CD4-positive, alpha-beta memory T cell (primary cell): ENCODE measurements at regions not wholly inside any gene's neighbourhood (a gene's known extent, or its start where the extent isn't known, plus 50 kb on each side); places are given as distances from the start of the nearest gene placed in this dataset.

Source experiments
- CTCF ChIA-PET: fragments of 350-600 bp; sonication (Branson Sonifier 250); formaldehyde crosslinking; loops from one replicate; lab custom pipeline; 2021; ENCODE audit warnings: inconsistent platforms; ENCODE audit not compliant: partially characterized antibody; lab: Charles Lee
- POLR2A ChIA-PET: fragments of 350-600 bp; sonication (Branson Sonifier 250); formaldehyde crosslinking; loops from one replicate; lab custom pipeline; 2021; ENCODE audit not compliant: partially characterized antibody; lab: Charles Lee
- DNase-seq, 5 donors: peaks; one replicate each; pipeline versions ENCODE4 v3.0.0 to v3.0.0-alpha.2; 2020 to 2022; ENCODE audit warnings: mixed read lengths in 1 of 5
- H3K27ac ChIP-seq: one replicate; pipeline ENCODE4 v1.7.0; 2013; ENCODE audit warnings: low read depth, low read length
- H3K27me3 ChIP-seq: 2 replicates; pipeline ENCODE4 v1.7.0; 2013; ENCODE audit warnings: mild to moderate bottlenecking, low read length, moderate library complexity; ENCODE audit not compliant: insufficient read depth
- H3K36me3 ChIP-seq: 2 replicates; pipeline ENCODE4 v1.7.0; 2013; ENCODE audit warnings: mild to moderate bottlenecking, low read length, moderate library complexity; ENCODE audit not compliant: insufficient read depth
- H3K4me1 ChIP-seq: 2 replicates; pipeline ENCODE4 v1.7.0; 2013; ENCODE audit warnings: mild to moderate bottlenecking, low read length, moderate library complexity; ENCODE audit not compliant: insufficient read depth
- H3K4me3 ChIP-seq, 2 donors: one replicate each; pipeline ENCODE4 v1.7.0; 2013; ENCODE audit warnings: low read length in 2 of 2, mild to moderate bottlenecking in 1 of 2
- H3K9me3 ChIP-seq, 2 donors: one replicate each; pipeline ENCODE4 v1.7.0; 2013; ENCODE audit warnings: low read length in 2 of 2, control low read depth in 1 of 2; ENCODE audit not compliant: control insufficient read depth in 1 of 2
- H3K27ac Mint-ChIP-seq, 7 donors: one replicate each; pipeline ENCODE4 v1.8.0; 2020 to 2021; ENCODE audit warnings: mixed read lengths in 7 of 7, mild to moderate bottlenecking in 6 of 7, inconsistent platforms in 3 of 7, moderate library complexity in 3 of 7
- H3K27me3 Mint-ChIP-seq, 2 donors: one replicate each; pipeline ENCODE4 v1.8.0; 2020 to 2021; ENCODE audit warnings: mixed read lengths in 2 of 2
- H3K36me3 Mint-ChIP-seq, 2 donors: one replicate each; pipeline ENCODE4 v1.8.0; 2020 to 2021; ENCODE audit warnings: mixed read lengths in 2 of 2, inconsistent platforms in 1 of 2, mild to moderate bottlenecking in 1 of 2
- H3K4me1 Mint-ChIP-seq, 4 donors: one replicate each; pipeline ENCODE4 v1.8.0; 2020 to 2021; ENCODE audit warnings: mixed read lengths in 4 of 4, mild to moderate bottlenecking in 1 of 4
- H3K4me3 Mint-ChIP-seq, 8 donors: one replicate each; pipeline ENCODE4 v1.8.0; 2020 to 2021; ENCODE audit warnings: mixed read lengths in 8 of 8, mild to moderate bottlenecking in 7 of 8, moderate library complexity in 6 of 8, inconsistent platforms in 3 of 8
- H3K9me3 Mint-ChIP-seq, 8 donors: one replicate each; pipeline ENCODE4 v1.8.0; 2020 to 2021; ENCODE audit warnings: mixed read lengths in 8 of 8, mild to moderate bottlenecking in 5 of 8, inconsistent platforms in 3 of 8, moderate library complexity in 1 of 8
- intact Hi-C: fragments of 100-400 bp; cut with micrococcal nuclease; formaldehyde crosslinking; loops from one replicate; pipeline ENCODE4 v1.15.1; 2023

- no peaks in the 10 kb centered on the region for H3K9me3 Mint-ChIP-seq
- H3K4me1 ChIP-seq, result no peaks in the 10 kb centered on the region
- CTCF ChIA-PET, result no interaction called here
- no peak overlapping the region for H3K4me3 ChIP-seq
- no peak overlapping the region for H3K27ac ChIP-seq
- no peaks in the 10 kb centered on the region for H3K27me3 ChIP-seq
- H3K9me3 ChIP-seq, result no peaks in the 10 kb centered on the region
- H3K36me3 Mint-ChIP-seq, result no peaks in the 10 kb centered on the region
- H3K36me3 ChIP-seq, result no peaks in the 10 kb centered on the region
- H3K4me3 Mint-ChIP-seq, result no peak overlapping the region
- no peak for DNase-seq
- peaks cover 0 to 1% of the 10 kb centered on the region in 2 donors for H3K27me3 Mint-ChIP-seq
- no peaks in the 10 kb centered on the region for H3K4me1 Mint-ChIP-seq
- intact Hi-C loops, result no loop called here
- H3K27ac Mint-ChIP-seq, result no peak overlapping the region
- POLR2A ChIA-PET, result no interaction called here
These were observed 97.3 kb downstream of the PSMG1 start for GRCh38 chr21:39085843-39086405.

- Mint-ChIP-seq H3K4me1 (no peaks in the 10 kb centered on the region), H3K9me3 (no peaks in the 10 kb centered on the region), H3K27me3 (peaks cover 0 to 1% of the 10 kb centered on the region in 2 donors), H3K27ac (no peak overlapping the region), H3K36me3 (no peaks in the 10 kb centered on the region), H3K4me3 (no peak overlapping the region)
- Histone ChIP-seq H3K4me1 (no peaks in the 10 kb centered on the region), H3K27me3 (no peaks in the 10 kb centered on the region), H3K36me3 (no peaks in the 10 kb centered on the region), H3K9me3 (no peaks in the 10 kb centered on the region), H3K27ac (no peak overlapping the region), H3K4me3 (no peak overlapping the region)
- POLR2A ChIA-PET, result no interaction called here
- CTCF ChIA-PET, result no interaction called here
- intact Hi-C loops, result no loop called here
- no peak for DNase-seq
These were observed 98.1 kb downstream of the PSMG1 start for GRCh38 chr21:39084979-39085729.

GRCh38 chr21:39084073-39084472, 99.2 kb downstream of the PSMG1 start:
- Histone ChIP-seq H3K4me3 (no peak overlapping the region), H3K27me3 (no peaks in the 10 kb centered on the region), H3K27ac (no peak overlapping the region), H3K9me3 (no peaks in the 10 kb centered on the region), H3K4me1 (no peaks in the 10 kb centered on the region), H3K36me3 (no peaks in the 10 kb centered on the region)
- Mint-ChIP-seq H3K36me3 (no peaks in the 10 kb centered on the region), H3K27me3 (peaks cover 2 to 6% of the 10 kb centered on the region in 2 donors), H3K4me3 (no peak overlapping the region), H3K4me1 (no peaks in the 10 kb centered on the region), H3K27ac (no peak overlapping the region), H3K9me3 (no peaks in the 10 kb centered on the region)
- intact Hi-C loops, result no loop called here
- ChIA-PET POLR2A (no interaction called here), CTCF (no interaction called here)
- DNase-seq, result no peak

GRCh38 chr21:39083377-39084008, 99.8 kb downstream of the PSMG1 start:
- intact Hi-C loops, result no loop called here
- Histone ChIP-seq H3K36me3 (no peaks in the 10 kb centered on the region), H3K27ac (no peak overlapping the region), H3K9me3 (no peaks in the 10 kb centered on the region), H3K27me3 (no peaks in the 10 kb centered on the region), H3K4me3 (no peak overlapping the region), H3K4me1 (no peaks in the 10 kb centered on the region)
- no peak for DNase-seq
- no peak overlapping the region for H3K4me3 Mint-ChIP-seq
- CTCF ChIA-PET, result no interaction called here
- POLR2A ChIA-PET, result interaction anchor here (0.7 kb wide), 1 partner anchor 23 kb away, joined by 3 read pairs; no protein-coding TSS in a partner anchor
- H3K36me3 Mint-ChIP-seq, result no peaks in the 10 kb centered on the region
- H3K27me3 Mint-ChIP-seq, result peaks cover 3 to 6% of the 10 kb centered on the region in 2 donors
- no peak overlapping the region for H3K27ac Mint-ChIP-seq
- no peaks in the 10 kb centered on the region for H3K9me3 Mint-ChIP-seq
- no peaks in the 10 kb centered on the region for H3K4me1 Mint-ChIP-seq

GRCh38 chr21:39082656-39083376, 100.4 kb downstream of the PSMG1 start:
- Mint-ChIP-seq H3K4me3 (no peak overlapping the region), H3K9me3 (no peaks in the 10 kb centered on the region), H3K27me3 (peaks cover 5 to 8% of the 10 kb centered on the region in 2 donors), H3K27ac (no peak overlapping the region), H3K36me3 (no peaks in the 10 kb centered on the region), H3K4me1 (no peaks in the 10 kb centered on the region)
- Histone ChIP-seq H3K4me3 (no peak overlapping the region), H3K27me3 (no peaks in the 10 kb centered on the region), H3K36me3 (no peaks in the 10 kb centered on the region), H3K9me3 (no peaks in the 10 kb centered on the region), H3K27ac (no peak overlapping the region), H3K4me1 (no peaks in the 10 kb centered on the region)
- ChIA-PET CTCF (no interaction called here), POLR2A (interaction anchor here (0.7 kb wide), 1 partner anchor 24 kb away, joined by 3 read pairs; no protein-coding TSS in a partner anchor)
- intact Hi-C loops, result no loop called here
- DNase-seq, result no peak

GRCh38 chr21:39080366-39080765, 102.9 kb downstream of the PSMG1 start:
- POLR2A ChIA-PET, result no interaction called here
- no peak overlapping the region for H3K27ac ChIP-seq
- H3K27me3 Mint-ChIP-seq, result peaks cover 5 to 11% of the 10 kb centered on the region in 2 donors

GRCh38 chr21:39079617-39080016, 103.6 kb downstream of the PSMG1 start:
- Histone ChIP-seq H3K9me3 (no peaks in the 10 kb centered on the region), H3K4me3 (no peak overlapping the region), H3K36me3 (no peaks in the 10 kb centered on the region), H3K27ac (no peak overlapping the region), H3K27me3 (no peaks in the 10 kb centered on the region), H3K4me1 (no peaks in the 10 kb centered on the region)
- peaks cover 5 to 11% of the 10 kb centered on the region in 2 donors for H3K27me3 Mint-ChIP-seq
- H3K36me3 Mint-ChIP-seq, result no peaks in the 10 kb centered on the region
- H3K4me3 Mint-ChIP-seq, result no peak overlapping the region
- CTCF ChIA-PET, result no interaction called here
- POLR2A ChIA-PET, result no interaction called here
- no peaks in the 10 kb centered on the region for H3K4me1 Mint-ChIP-seq
- H3K27ac Mint-ChIP-seq, result no peak overlapping the region
- no peak for DNase-seq
- intact Hi-C loops, result no loop called here
- peaks cover 0 to 18% (median 9%) of the 10 kb centered on the region in 8 donors for H3K9me3 Mint-ChIP-seq

More at GRCh38 chr21:39080366-39080765, 102.9 kb downstream of the PSMG1 start:
- H3K4me3 ChIP-seq, result no peak overlapping the region
- no peak overlapping the region for H3K27ac Mint-ChIP-seq
- peaks cover 0 to 11% (median 3%) of the 10 kb centered on the region in 8 donors for H3K9me3 Mint-ChIP-seq
- no peaks in the 10 kb centered on the region for H3K36me3 ChIP-seq
- intact Hi-C loops, result no loop called here
- no peak overlapping the region for H3K4me3 Mint-ChIP-seq
- CTCF ChIA-PET, result no interaction called here
- no peaks in the 10 kb centered on the region for H3K4me1 ChIP-seq
- DNase-seq, result no peak
- H3K36me3 Mint-ChIP-seq, result no peaks in the 10 kb centered on the region
- H3K9me3 ChIP-seq, result no peaks in the 10 kb centered on the region
- H3K4me1 Mint-ChIP-seq, result no peaks in the 10 kb centered on the region
- H3K27me3 ChIP-seq, result no peaks in the 10 kb centered on the region
